Heart left ventricle (tissue), 13 donors: ENCODE measurements at regions not wholly inside any gene's neighbourhood (a gene's known extent, or its start where the extent isn't known, plus 50 kb on each side); places are given as distances from the start of the nearest gene placed in this dataset.

ENCODE experiments used
- CTCF ChIP-seq, 12 donors: fragments of 200-600 bp; sonication (generic) in 4 of 12; IDR thresholded peaks; one replicate each; pipeline versions ENCODE4 v1.5.0 to v1.8.0; 2018 to 2022; ENCODE audit warnings: antibody characterized with exemption in 12 of 12, mild to moderate bottlenecking in 5 of 12
- POLR2A ChIP-seq, 2 donors: fragments of 450-650 bp; IDR thresholded peaks; one replicate each; pipeline ENCODE4 v1.6.1; 2017; ENCODE audit warnings: antibody characterized with exemption in 2 of 2, mild to moderate bottlenecking in 2 of 2, moderate library complexity in 2 of 2
- donor health status: ischemic (EF 13 %, LVEDD 7.1; RV severe dilation, severe dysfunction).
- donor health status: DM: no; HTN: yes; CAD: no.
- donor health status: DM: no; HTN: no; CAD: no.
- donor health status: ischemic (EF 25% LVEDD 6.9; RV normal size, moderate dysfunction).
- donor health status: ischemic (EF 25% LVEDD 5.7; RV mildly dilated, moderate dysfunction).
- donor health status: ischemic (EF 35%, LVEDD 5.7; RV mildly dilated, moderate dysfunction).
- donor health status: nonischemic (EF 11% LVEDD 7.7; RV severe dilation, severe dysfunction).
- donor health status: DM: yes; HTN: yes; CAD: no.
- donor health status: PGD.
- donor health status: ischemic (EF 29% LVEDD 5.4; RV normal size, mild dysfunction).
- donor health status: nonischemic (EF 23%, LVEDD 6.1; RV moderate dilation, normal function).

DNA sequence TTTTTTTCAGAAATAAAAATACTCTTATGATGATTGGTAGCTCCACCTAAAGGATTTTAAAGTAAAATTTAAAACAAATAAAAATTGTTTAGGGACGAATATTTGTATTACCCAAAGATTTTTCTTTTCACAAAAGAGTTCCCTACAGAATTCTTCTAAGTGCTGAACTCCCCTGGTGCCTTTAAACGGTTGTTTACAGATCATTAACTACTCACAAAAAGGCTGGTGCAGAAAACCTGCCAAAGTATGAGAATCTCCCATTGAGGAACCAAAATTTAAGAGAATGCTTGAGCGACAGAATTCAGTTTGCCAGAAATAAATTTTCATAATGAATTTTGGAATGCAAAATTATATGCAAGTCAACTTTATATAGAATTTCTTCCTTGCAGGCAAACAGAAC lies 497.8 kb upstream of the NR2F2 start:
- no peak for TF ChIP-seq CTCF (IDR thresholded peaks at IDR 0.05)
- TF ChIP-seq POLR2A (IDR thresholded peaks at IDR 0.05): no peak
